AG09319 (cell line): ENCODE measurements at regions not wholly inside any gene's neighbourhood (a gene's known extent, or its start where the extent isn't known, plus 50 kb on each side); places are given as distances from the start of the nearest gene placed in this dataset.

ENCODE experiments used
- DNase-seq: peaks from one replicate; pipeline ENCODE4 v3.0.0-alpha.2; 2010; ENCODE audit warnings: low read depth; ENCODE audit errors: extremely low read depth
- CTCF ChIP-seq: IDR thresholded peaks from 2 replicates; pipeline ENCODE4 v1.5.1; 2011; ENCODE audit warnings: low read depth, mild to moderate bottlenecking, inconsistent platforms, low read length, moderate library complexity

GRCh38 chr7:88429382-88429781, 122.7 kb upstream of the STEAP4 start:
- no peak for DNase-seq
- TF ChIP-seq CTCF: no peak

- no peak for DNase-seq
- TF ChIP-seq CTCF: no peak
These were observed 95.8 kb upstream of the STEAP4 start for GRCh38 chr7:88402529-88402928.

- TF ChIP-seq CTCF: peak; percentile 17; the same call in 1 of the 2 replicates
- no peak for DNase-seq
These were observed 94.4 kb upstream of the STEAP4 start for GRCh38 chr7:88401009-88401623.

DNA sequence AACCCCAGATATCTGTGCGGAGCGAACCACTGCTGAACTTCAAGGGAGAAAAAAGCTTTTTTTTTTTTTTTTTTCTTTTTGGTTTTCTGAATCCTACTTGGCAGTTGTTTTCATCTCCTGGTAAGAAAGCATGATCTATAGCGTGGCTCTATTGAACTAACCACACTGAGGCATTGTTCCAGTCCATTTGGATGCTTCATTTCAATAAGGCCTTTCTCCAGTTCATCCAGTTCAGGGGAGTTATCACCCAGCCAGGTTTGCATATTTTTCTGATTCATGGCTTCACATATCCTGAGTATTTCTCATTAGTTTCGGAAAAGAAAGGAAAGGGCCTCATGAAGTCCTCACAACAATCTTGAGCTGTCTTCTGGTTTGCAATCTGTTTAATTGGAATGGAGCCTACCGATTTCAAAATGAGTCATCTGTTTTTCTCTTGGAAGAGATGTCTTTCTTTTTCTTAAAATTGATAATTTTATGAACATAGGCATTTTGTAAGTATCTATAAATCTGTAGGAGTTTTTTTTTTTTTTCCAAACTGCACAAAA, 93.1 kb upstream of the STEAP4 start:
- TF ChIP-seq CTCF: no peak

GRCh38 chr7:88399036-88399435, 92.3 kb upstream of the STEAP4 start:
- no peak for TF ChIP-seq CTCF

More for the DNA sequence above, 93.1 kb upstream of the STEAP4 start:
- no peak for DNase-seq

DNA sequence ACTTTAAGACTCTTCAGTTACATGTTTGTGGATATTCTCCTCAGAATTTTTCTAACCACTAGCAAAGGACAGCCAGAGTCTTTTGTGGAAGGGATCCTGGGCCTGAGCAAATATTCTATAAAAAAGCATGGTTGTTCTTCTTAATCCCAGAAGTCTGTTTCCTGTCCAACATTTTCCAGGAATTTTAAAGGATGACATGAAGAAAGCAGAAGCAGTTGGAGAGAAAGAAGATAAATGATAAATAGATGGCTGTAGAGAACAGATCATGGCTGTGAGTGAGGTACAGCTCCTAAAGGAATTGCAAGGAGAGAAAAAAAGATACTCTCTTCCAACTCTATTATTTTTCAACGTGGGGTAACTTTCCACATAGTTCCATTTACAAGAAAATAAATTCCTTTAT, 91.8 kb upstream of the STEAP4 start:
- DNase-seq: no peak
- no peak for TF ChIP-seq CTCF

More at GRCh38 chr7:88399036-88399435, 92.3 kb upstream of the STEAP4 start:
- DNase-seq: no peak

GRCh38 chr7:88396948-88397322, 90.2 kb upstream of the STEAP4 start:
- no peak for TF ChIP-seq CTCF

More at GRCh38 chr7:88396948-88397322, 90.2 kb upstream of the STEAP4 start:
- DNase-seq: no peak
